ENCODE measurements at regions not wholly inside any gene's neighbourhood (a gene's known extent, or its start where the extent isn't known, plus 50 kb on each side); places are given as distances from the start of the nearest gene placed in this dataset.

DNA sequence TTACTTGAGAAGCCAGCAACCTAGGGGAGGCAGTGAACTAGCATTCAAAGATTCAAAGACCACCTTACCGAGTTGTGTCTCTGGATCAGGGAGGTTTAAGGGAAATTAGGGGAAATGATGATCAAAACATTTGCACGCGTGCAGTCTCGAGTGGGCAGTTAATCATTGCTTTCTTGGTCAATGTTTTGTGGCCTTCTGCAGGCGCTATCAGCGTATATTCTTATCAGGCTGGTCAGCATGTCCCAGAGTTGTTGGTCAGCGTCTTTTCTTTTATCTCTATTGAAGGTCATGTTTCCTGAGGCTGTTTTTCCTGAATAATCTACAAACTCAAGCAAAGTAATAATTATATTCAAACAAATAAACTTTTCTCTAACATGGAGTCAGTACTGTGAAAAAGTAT lies 84.0 kb upstream of the ZNF81 start:
- POLR2A ChIA-PET: no interaction called here
- DNase-seq (ENCODE audit: low read depth, low spot score) (no peak), ATAC-seq (no peak)
- H3K4me2 ChIP-seq (ENCODE audit: low read length): no peak overlapping the region
- no peak overlapping the region for H3K9ac ChIP-seq (ENCODE audit: low read length)
- intact Hi-C loops (cut with micrococcal nuclease): loop anchor here (10.0 kb wide), 1 partner anchor 558 kb away; the partner anchor contains the start of gene UBA1
- no peaks in the 10 kb centered on the region for H3K4me1 ChIP-seq (ENCODE audit: control insufficient read depth in 1 of 2, insufficient read depth in 2 of 2, low read length in 2 of 2)
- no TSS peak for BruUV-seq (replicated peaks)
- H3K4me3 ChIP-seq (replicated peaks in 1 of 2; ENCODE audit: low read depth in 1 of 2, low read length in 2 of 2): no peak overlapping the region
- no peak overlapping the region for H3K27ac ChIP-seq (ENCODE audit: low read depth, low read length)
- no peaks in the 10 kb centered on the region for H3K79me2 ChIP-seq (ENCODE audit: insufficient read depth, low read length)
- no peaks in the 10 kb centered on the region for H3K27me3 ChIP-seq (ENCODE audit: insufficient read depth, low read length)
- TF ChIP-seq ZNF274 (IDR thresholded peaks at IDR 0.05; ENCODE audit: low read depth, low read length) (no peak), SIN3A (IDR thresholded peaks at IDR 0.05; ENCODE audit: low read depth) (no peak), SRF (IDR thresholded peaks at IDR 0.05; ENCODE audit: low read depth) (no peak)
- no peaks in the 10 kb centered on the region for H3K9me2 ChIP-seq (ENCODE audit: insufficient read depth)
- no peak overlapping the region for H2AFZ ChIP-seq (ENCODE audit: low read depth, low read length, poor library complexity, severe bottlenecking)
- no peaks in the 10 kb centered on the region for H4K20me1 ChIP-seq (ENCODE audit: insufficient read depth)
- no peaks in the 10 kb centered on the region for H3K9me3 ChIP-seq (ENCODE audit: control insufficient read depth in 1 of 2, insufficient read depth in 1 of 2, low read depth in 1 of 2, low read length in 2 of 2)
- RAD21 ChIA-PET (ENCODE audit: low non-redundant PET in 1 of 2, low total read pairs in 2 of 2, uncharacterized antibody in 2 of 2, unreplicated experiment in 2 of 2): no interaction called here
- no peaks in the 10 kb centered on the region for H3K36me3 ChIP-seq (ENCODE audit: control insufficient read depth in 1 of 2, insufficient read depth in 2 of 2, low read length in 2 of 2)
- CTCF ChIA-PET: interaction anchor here (0.6 to 1.0 kb wide), 2 partner anchors 15 to 515 kb away, joined by 3 to 4 read pairs; no protein-coding TSS in a partner anchor

DNA sequence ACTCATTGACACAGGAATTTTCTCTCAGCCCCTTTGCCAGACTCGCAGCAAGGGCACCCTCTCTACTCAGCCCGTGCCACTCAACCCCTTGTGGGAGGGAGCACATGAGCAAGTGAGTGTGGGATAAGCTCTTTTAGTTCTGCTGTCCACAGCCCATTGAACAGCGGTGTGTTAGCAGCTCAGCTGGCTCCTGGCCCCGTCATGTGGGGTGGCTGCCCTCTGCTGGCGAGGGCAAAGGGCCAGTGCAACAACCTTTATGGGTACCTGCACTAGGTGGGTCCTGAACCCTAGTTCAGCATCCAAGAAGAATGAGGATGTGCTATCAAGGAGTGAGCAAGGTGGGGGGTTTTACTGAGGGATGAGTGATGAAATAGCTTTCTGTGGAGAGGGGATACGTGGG lies 85.0 kb upstream of the ZNF81 start:
- no peaks in the 10 kb centered on the region for H3K36me3 ChIP-seq (ENCODE audit: control insufficient read depth in 1 of 2, insufficient read depth in 2 of 2, low read length in 2 of 2)
- POLR2A ChIA-PET: no interaction called here
- intact Hi-C loops (cut with micrococcal nuclease): loop anchor here (2.0 to 10.0 kb wide), 2 partner anchors 189 to 557 kb away; partner anchors contain the start of gene UBA1
- H3K79me2 ChIP-seq (ENCODE audit: insufficient read depth, low read length): no peaks in the 10 kb centered on the region
- CTCF ChIA-PET: interaction anchor here (0.5 to 1.1 kb wide), 2 partner anchors 210 to 278 kb away, joined by 3 to 4 read pairs; no protein-coding TSS in a partner anchor
- BruUV-seq (replicated peaks): no TSS peak
- H3K9ac ChIP-seq (ENCODE audit: low read length): no peak overlapping the region
- H4K20me1 ChIP-seq (ENCODE audit: insufficient read depth): no peaks in the 10 kb centered on the region
- H3K9me3 ChIP-seq (ENCODE audit: control insufficient read depth in 1 of 2, insufficient read depth in 1 of 2, low read depth in 1 of 2, low read length in 2 of 2): no peaks in the 10 kb centered on the region
- no peak overlapping the region for H3K4me2 ChIP-seq (ENCODE audit: low read length)
- H3K9me2 ChIP-seq (ENCODE audit: insufficient read depth): no peaks in the 10 kb centered on the region
- RAD21 ChIA-PET (ENCODE audit: low non-redundant PET in 1 of 2, low total read pairs in 2 of 2, uncharacterized antibody in 2 of 2, unreplicated experiment in 2 of 2): no interaction called here
- no peaks in the 10 kb centered on the region for H3K27me3 ChIP-seq (ENCODE audit: insufficient read depth, low read length)
- H3K27ac ChIP-seq (ENCODE audit: low read depth, low read length): no peak overlapping the region
- ATAC-seq (peak; percentile 80), DNase-seq (ENCODE audit: low read depth, low spot score) (peak; percentile 13)
- TF ChIP-seq, protein P1, sequence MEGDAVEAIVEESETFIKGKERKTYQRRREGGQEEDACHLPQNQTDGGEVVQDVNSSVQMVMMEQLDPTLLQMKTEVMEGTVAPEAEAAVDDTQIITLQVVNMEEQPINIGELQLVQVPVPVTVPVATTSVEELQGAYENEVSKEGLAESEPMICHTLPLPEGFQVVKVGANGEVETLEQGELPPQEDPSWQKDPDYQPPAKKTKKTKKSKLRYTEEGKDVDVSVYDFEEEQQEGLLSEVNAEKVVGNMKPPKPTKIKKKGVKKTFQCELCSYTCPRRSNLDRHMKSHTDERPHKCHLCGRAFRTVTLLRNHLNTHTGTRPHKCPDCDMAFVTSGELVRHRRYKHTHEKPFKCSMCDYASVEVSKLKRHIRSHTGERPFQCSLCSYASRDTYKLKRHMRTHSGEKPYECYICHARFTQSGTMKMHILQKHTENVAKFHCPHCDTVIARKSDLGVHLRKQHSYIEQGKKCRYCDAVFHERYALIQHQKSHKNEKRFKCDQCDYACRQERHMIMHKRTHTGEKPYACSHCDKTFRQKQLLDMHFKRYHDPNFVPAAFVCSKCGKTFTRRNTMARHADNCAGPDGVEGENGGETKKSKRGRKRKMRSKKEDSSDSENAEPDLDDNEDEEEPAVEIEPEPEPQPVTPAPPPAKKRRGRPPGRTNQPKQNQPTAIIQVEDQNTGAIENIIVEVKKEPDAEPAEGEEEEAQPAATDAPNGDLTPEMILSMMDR (IDR thresholded peaks at IDR 0.05 in 2 of 3, conservative IDR thresholded peaks at IDR 0.05 in 1 of 3; ENCODE audit: borderline replicate concordance in 1 of 3, insufficient read depth in 1 of 3, low read depth in 2 of 3, low read length in 2 of 3): peak; percentile 39 to 58 (median 55); a peak in 5 of 6 replicates
- TF ChIP-seq RAD21 (IDR thresholded peaks at IDR 0.05; ENCODE audit: low read depth) (peak; percentile 74), SP1 (IDR thresholded peaks at IDR 0.05; ENCODE audit: low read depth) (no peak)
- H3K4me3 ChIP-seq (replicated peaks in 1 of 2; ENCODE audit: low read depth in 1 of 2, low read length in 2 of 2): no peak overlapping the region
- H2AFZ ChIP-seq (ENCODE audit: low read depth, low read length, poor library complexity, severe bottlenecking): no peak overlapping the region
- no peaks in the 10 kb centered on the region for H3K4me1 ChIP-seq (ENCODE audit: control insufficient read depth in 1 of 2, insufficient read depth in 2 of 2, low read length in 2 of 2)

Measured in HCT116 (cell line).